ENCODE measurements at regions not wholly inside any gene's neighbourhood (a gene's known extent, or its start where the extent isn't known, plus 50 kb on each side); places are given as distances from the start of the nearest gene placed in this dataset.

DNA sequence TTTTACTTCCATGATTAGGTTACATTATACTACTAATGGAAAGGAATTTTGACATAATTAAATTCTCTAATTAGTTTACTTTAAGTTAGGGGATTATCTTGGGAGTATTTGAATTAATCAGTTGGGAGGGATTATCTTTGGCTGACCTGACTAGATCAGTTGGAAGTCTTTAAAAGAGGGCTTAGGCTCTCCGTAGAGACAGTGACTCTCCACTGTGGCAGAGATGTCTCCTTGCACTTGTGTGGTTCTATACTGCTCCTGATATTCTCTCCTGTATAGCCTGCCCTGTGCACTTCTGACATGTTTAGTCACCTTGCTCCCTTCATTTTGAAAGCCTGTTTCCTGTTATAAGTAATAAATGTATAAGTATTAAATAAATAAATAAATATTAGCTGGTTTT, 1612.3 kb upstream of the PRR20A start:
- Histone ChIP-seq H2AFZ (ENCODE audit: low read length) (no peak overlapping the region), H3K36me3 (ENCODE audit: low read depth, low read length) (no peaks in the 10 kb centered on the region), H3K4me2 (ENCODE audit: low read length) (no peak overlapping the region), H3F3A (ENCODE audit: low read length, unreplicated experiment) (no peaks in the 10 kb centered on the region), H3K4me3 (ENCODE audit: low read length) (no peak overlapping the region), H3K9me3 (ENCODE audit: low read length) (no peaks in the 10 kb centered on the region), H3K27me3 (ENCODE audit: low read length) (no peaks in the 10 kb centered on the region), H4K20me1 (ENCODE audit: low read length) (no peaks in the 10 kb centered on the region), H3K4me1 (ENCODE audit: insufficient read depth, low read length) (no peaks in the 10 kb centered on the region), H3K79me2 (ENCODE audit: low read length) (no peaks in the 10 kb centered on the region), H3K27ac (ENCODE audit: low read length) (no peak overlapping the region), H3K9me2 (replicated peaks; ENCODE audit: low read length) (no peaks in the 10 kb centered on the region), H3K9ac (ENCODE audit: low read length) (no peak overlapping the region)
- TF ChIP-seq EZH2phosphoT487 (IDR thresholded peaks at IDR 0.05; ENCODE audit: borderline replicate concordance, low read length), result no peak
- TF ChIP-seq, protein P1, sequence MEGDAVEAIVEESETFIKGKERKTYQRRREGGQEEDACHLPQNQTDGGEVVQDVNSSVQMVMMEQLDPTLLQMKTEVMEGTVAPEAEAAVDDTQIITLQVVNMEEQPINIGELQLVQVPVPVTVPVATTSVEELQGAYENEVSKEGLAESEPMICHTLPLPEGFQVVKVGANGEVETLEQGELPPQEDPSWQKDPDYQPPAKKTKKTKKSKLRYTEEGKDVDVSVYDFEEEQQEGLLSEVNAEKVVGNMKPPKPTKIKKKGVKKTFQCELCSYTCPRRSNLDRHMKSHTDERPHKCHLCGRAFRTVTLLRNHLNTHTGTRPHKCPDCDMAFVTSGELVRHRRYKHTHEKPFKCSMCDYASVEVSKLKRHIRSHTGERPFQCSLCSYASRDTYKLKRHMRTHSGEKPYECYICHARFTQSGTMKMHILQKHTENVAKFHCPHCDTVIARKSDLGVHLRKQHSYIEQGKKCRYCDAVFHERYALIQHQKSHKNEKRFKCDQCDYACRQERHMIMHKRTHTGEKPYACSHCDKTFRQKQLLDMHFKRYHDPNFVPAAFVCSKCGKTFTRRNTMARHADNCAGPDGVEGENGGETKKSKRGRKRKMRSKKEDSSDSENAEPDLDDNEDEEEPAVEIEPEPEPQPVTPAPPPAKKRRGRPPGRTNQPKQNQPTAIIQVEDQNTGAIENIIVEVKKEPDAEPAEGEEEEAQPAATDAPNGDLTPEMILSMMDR (conservative IDR thresholded peaks at IDR 0.05; ENCODE audit: low read depth, low read length), result no peak
- BruUV-seq (replicated peaks), result no TSS peak
- POLR2A ChIA-PET (ENCODE audit: unreplicated experiment), result no interaction called here
- ATAC-seq (no peak), DNase-seq (no peak)
- CTCF ChIA-PET, result no interaction called here
- intact Hi-C loops (cut with micrococcal nuclease), result no loop called here

GRCh38 chr13:55534306-55534705, 1606.4 kb upstream of the PRR20A start:
- Histone ChIP-seq H2AFZ (ENCODE audit: low read length) (no peak overlapping the region), H3K9ac (ENCODE audit: low read length) (no peak overlapping the region), H3K27me3 (ENCODE audit: low read length) (no peaks in the 10 kb centered on the region), H4K20me1 (ENCODE audit: low read length) (no peaks in the 10 kb centered on the region), H3K27ac (ENCODE audit: low read length) (no peak overlapping the region), H3K4me2 (ENCODE audit: low read length) (no peak overlapping the region), H3F3A (ENCODE audit: low read length, unreplicated experiment) (no peaks in the 10 kb centered on the region), H3K9me3 (ENCODE audit: low read length) (0 out of 2 replicates have a peak, but pooled peaks cover 4% of the 10 kb centered on the region), H3K36me3 (ENCODE audit: low read depth, low read length) (no peaks in the 10 kb centered on the region), H3K79me2 (ENCODE audit: low read length) (no peaks in the 10 kb centered on the region), H3K9me2 (replicated peaks; ENCODE audit: low read length) (no peaks in the 10 kb centered on the region), H3K4me1 (ENCODE audit: insufficient read depth, low read length) (no peaks in the 10 kb centered on the region), H3K4me3 (ENCODE audit: low read length) (no peak overlapping the region)
- intact Hi-C loops (cut with micrococcal nuclease), result no loop called here
- ATAC-seq, result no peak
- BruUV-seq (replicated peaks), result no TSS peak
- POLR2A ChIA-PET (ENCODE audit: unreplicated experiment), result no interaction called here
- no peak for DNase-seq
- no peak for TF ChIP-seq EZH2 (IDR thresholded peaks at IDR 0.05; ENCODE audit: low read length, unreplicated experiment)
- no peak for TF ChIP-seq EZH2phosphoT487 (IDR thresholded peaks at IDR 0.05; ENCODE audit: borderline replicate concordance, low read length)
- TF ChIP-seq, protein P1 (conservative IDR thresholded peaks at IDR 0.05; ENCODE audit: low read depth, low read length), result no peak
- CTCF ChIA-PET, result no interaction called here

- no peak overlapping the region for H3K4me2 ChIP-seq (ENCODE audit: low read length)
- H2AFZ ChIP-seq (ENCODE audit: low read length), result no peak overlapping the region
- DNase-seq (no peak), ATAC-seq (no peak)
- no peaks in the 10 kb centered on the region for H4K20me1 ChIP-seq (ENCODE audit: low read length)
- no peak overlapping the region for H3K9ac ChIP-seq (ENCODE audit: low read length)
- H3K4me3 ChIP-seq (ENCODE audit: low read length), result no peak overlapping the region
- no peaks in the 10 kb centered on the region for H3F3A ChIP-seq (ENCODE audit: low read length, unreplicated experiment)
- intact Hi-C loops (cut with micrococcal nuclease), result no loop called here
- ChIA-PET CTCF (no interaction called here), POLR2A (ENCODE audit: unreplicated experiment) (no interaction called here)
- H3K27ac ChIP-seq (ENCODE audit: low read length), result no peak overlapping the region
- H3K79me2 ChIP-seq (ENCODE audit: low read length), result no peaks in the 10 kb centered on the region
- BruUV-seq (replicated peaks), result no TSS peak
- no peaks in the 10 kb centered on the region for H3K4me1 ChIP-seq (ENCODE audit: insufficient read depth, low read length)
- no peaks in the 10 kb centered on the region for H3K9me2 ChIP-seq (replicated peaks; ENCODE audit: low read length)
- TF ChIP-seq, protein P1 (conservative IDR thresholded peaks at IDR 0.05; ENCODE audit: low read depth, low read length), result no peak
- TF ChIP-seq EZH2 (IDR thresholded peaks at IDR 0.05; ENCODE audit: low read length, unreplicated experiment) (no peak), EZH2phosphoT487 (IDR thresholded peaks at IDR 0.05; ENCODE audit: borderline replicate concordance, low read length) (no peak)
- H3K27me3 ChIP-seq (ENCODE audit: low read length), result no peaks in the 10 kb centered on the region
- H3K36me3 ChIP-seq (ENCODE audit: low read depth, low read length), result no peaks in the 10 kb centered on the region
- H3K9me3 ChIP-seq (ENCODE audit: low read length), result 0 out of 2 replicates have a peak, but pooled peaks cover 4% of the 10 kb centered on the region
Measured at GRCh38 chr13:55538424-55538823, 1602.3 kb upstream of the PRR20A start.

Data from PC-3 (cell line).